ENCODE measurements at regions not wholly inside any gene's neighbourhood (a gene's known extent, or its start where the extent isn't known, plus 50 kb on each side); places are given as distances from the start of the nearest gene placed in this dataset.

DNA sequence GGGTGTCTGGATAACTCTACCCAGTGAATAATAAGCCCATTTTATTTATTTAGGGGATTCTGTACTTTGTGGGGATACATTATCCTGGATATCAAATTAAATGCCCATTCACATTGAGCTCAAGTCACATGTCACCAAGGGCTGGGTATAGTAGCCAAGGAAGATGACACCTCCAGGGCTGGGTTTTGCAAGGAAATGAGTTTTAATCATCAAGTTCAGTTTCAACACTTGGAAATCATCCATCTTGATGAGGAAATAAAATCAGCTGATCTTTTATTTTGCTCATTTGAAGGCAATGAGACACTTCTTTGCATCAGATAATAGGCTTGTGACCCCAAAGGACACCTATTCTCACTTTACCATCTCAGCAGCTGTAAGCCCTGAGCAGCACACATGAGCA lies 80.0 kb upstream of the TNR start:
- H3K27me3 ChIP-seq: no peaks in the 10 kb centered on the region
- H3K4me3 ChIP-seq: no peak overlapping the region
- intact Hi-C loops (cut with DNase I): no loop called here
- H3K27ac ChIP-seq: no peak overlapping the region
- TF ChIP-seq POLR2A (IDR thresholded peaks at IDR 0.05): no peak
- TF ChIP-seq, protein P1, sequence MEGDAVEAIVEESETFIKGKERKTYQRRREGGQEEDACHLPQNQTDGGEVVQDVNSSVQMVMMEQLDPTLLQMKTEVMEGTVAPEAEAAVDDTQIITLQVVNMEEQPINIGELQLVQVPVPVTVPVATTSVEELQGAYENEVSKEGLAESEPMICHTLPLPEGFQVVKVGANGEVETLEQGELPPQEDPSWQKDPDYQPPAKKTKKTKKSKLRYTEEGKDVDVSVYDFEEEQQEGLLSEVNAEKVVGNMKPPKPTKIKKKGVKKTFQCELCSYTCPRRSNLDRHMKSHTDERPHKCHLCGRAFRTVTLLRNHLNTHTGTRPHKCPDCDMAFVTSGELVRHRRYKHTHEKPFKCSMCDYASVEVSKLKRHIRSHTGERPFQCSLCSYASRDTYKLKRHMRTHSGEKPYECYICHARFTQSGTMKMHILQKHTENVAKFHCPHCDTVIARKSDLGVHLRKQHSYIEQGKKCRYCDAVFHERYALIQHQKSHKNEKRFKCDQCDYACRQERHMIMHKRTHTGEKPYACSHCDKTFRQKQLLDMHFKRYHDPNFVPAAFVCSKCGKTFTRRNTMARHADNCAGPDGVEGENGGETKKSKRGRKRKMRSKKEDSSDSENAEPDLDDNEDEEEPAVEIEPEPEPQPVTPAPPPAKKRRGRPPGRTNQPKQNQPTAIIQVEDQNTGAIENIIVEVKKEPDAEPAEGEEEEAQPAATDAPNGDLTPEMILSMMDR (IDR thresholded peaks at IDR 0.05): no peak
- H3K4me1 ChIP-seq: no peaks in the 10 kb centered on the region
- no peaks in the 10 kb centered on the region for H3K36me3 ChIP-seq
- ATAC-seq (peak in 2 of 4 donors; percentile 42 to 47), DNase-seq (no peak)
- H3K9me3 ChIP-seq: no peaks in the 10 kb centered on the region

DNA sequence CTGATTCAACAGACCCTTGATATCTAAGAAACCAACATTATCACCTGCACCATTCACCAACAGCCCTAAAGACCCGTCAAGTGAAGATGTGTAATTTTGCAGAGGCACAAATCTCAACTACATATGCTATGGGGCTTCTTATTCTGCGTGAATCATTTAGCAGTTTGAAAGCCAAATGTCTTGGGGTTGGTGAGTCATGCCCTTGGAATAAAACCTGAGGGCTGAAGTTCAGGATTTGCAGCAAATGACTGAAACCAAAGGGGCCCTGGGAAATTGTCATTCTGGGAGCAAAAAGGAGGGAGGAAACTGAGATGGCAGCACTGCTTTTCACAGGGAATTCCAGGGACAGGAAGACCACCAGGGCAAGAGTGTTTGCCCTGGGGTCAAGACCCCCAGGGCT lies 79.2 kb upstream of the TNR start:
- TF ChIP-seq, protein P1 (IDR thresholded peaks at IDR 0.05): no peak
- TF ChIP-seq POLR2A (IDR thresholded peaks at IDR 0.05): no peak
- H3K36me3 ChIP-seq: no peaks in the 10 kb centered on the region
- H3K9me3 ChIP-seq: no peaks in the 10 kb centered on the region
- DNase-seq (no peak), ATAC-seq (no peak)
- no peak overlapping the region for H3K27ac ChIP-seq
- 69% methylated on average over 2 of the region's 2 CpGs for WGBS (ENCODE audit: insufficient coverage, low coverage, low lambda C conversion rate, missing lambda C conversion rate)
- no peaks in the 10 kb centered on the region for H3K27me3 ChIP-seq
- H3K4me3 ChIP-seq: no peak overlapping the region
- intact Hi-C loops (cut with DNase I): no loop called here
- H3K4me1 ChIP-seq: no peaks in the 10 kb centered on the region

DNA sequence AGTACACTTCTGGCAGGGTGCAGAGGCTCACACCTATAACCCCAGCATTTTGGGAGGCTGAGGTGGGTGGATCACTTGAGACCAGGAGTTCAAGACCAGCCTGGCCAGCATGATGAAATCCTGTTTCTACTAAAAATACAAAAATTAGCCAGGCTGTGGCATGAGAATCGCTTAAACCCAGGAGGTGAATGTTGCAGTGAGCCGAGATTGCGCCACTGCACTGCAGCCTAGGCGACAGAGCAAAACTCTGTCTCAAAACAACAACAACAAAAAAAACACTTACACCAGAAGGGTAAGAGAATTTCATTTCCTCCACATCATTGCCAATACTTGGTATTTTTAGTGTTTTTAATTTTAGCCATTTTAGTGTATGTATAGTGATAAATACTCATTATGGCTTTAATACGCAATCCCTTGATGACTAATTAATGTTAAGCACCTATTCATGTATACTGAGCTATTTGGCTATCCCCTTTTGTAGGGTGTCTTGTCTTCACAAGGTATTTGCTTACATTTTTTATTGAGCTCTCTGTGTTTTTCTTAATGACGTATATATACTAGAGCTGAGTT lies 77.1 kb upstream of the TNR start:
- no peak overlapping the region for H3K4me3 ChIP-seq
- no peaks in the 10 kb centered on the region for H3K27me3 ChIP-seq
- no peaks in the 10 kb centered on the region for H3K36me3 ChIP-seq
- WGBS (ENCODE audit: insufficient coverage, low coverage, low lambda C conversion rate, missing lambda C conversion rate): 79% methylated on average over 6 of the region's 6 CpGs
- H3K4me1 ChIP-seq: no peaks in the 10 kb centered on the region
- DNase-seq (no peak), ATAC-seq (no peak)
- intact Hi-C loops (cut with DNase I): no loop called here
- H3K27ac ChIP-seq: no peak overlapping the region
- no peak for TF ChIP-seq POLR2A (IDR thresholded peaks at IDR 0.05)
- TF ChIP-seq, protein P1 (IDR thresholded peaks at IDR 0.05): no peak
- no peaks in the 10 kb centered on the region for H3K9me3 ChIP-seq

DNA sequence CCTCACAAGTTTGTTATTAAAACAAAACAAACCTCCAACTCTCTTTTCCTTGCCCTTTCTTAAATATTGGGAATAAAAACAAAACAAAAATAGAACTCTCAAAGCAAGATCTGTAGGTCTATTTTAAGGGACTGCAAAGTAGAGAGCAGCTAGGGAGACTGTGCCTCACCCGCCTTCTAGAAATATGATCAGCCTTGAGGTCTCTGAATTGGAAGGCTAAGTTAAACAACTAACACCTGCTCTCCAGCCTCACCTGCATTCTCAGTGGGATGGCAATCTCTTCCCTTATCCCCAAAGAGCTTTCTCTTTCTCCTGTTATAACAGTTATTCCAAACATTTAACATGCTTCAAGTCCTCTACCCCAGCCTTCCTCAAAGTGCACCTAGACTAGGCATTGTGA lies 75.5 kb upstream of the TNR start:
- H3K4me3 ChIP-seq: no peak overlapping the region
- DNase-seq: no peak
- H3K27ac ChIP-seq: no peak overlapping the region
- TF ChIP-seq, protein P1 (IDR thresholded peaks at IDR 0.05): no peak
- no peak for ATAC-seq
- H3K4me1 ChIP-seq: no peaks in the 10 kb centered on the region
- 83% methylated on average over 1 of the region's 1 CpG for WGBS (ENCODE audit: insufficient coverage, low coverage, low lambda C conversion rate, missing lambda C conversion rate)
- H3K9me3 ChIP-seq: no peaks in the 10 kb centered on the region
- intact Hi-C loops (cut with DNase I): no loop called here
- no peaks in the 10 kb centered on the region for H3K36me3 ChIP-seq
- H3K27me3 ChIP-seq: no peaks in the 10 kb centered on the region

DNA sequence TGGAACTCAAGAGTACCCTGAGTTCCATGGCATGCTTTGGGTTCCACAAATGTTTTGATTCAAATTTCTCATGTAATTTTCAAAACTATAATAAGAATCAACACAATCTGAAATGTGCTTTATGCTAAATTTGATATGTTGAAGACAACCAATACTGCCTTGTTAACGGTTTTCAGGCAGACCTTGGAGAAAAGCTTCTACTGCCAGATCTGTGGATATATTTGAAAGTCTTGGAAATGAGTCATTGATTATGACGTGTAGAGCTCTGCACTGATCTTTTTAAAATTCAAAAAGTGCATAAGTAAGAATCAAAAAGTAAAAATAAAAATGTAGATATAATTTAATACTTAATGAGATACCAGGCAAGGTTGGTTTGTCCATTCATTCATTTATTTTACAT lies 74.0 kb upstream of the TNR start:
- Histone ChIP-seq H3K36me3 (no peaks in the 10 kb centered on the region), H3K4me3 (no peak overlapping the region), H3K27me3 (no peaks in the 10 kb centered on the region), H3K27ac (no peak overlapping the region), H3K4me1 (no peaks in the 10 kb centered on the region), H3K9me3 (no peaks in the 10 kb centered on the region)
- WGBS (ENCODE audit: insufficient coverage, low coverage, low lambda C conversion rate, missing lambda C conversion rate): 37% methylated on average over 2 of the region's 2 CpGs
- ATAC-seq (no peak), DNase-seq (no peak)
- no peak for TF ChIP-seq POLR2A (IDR thresholded peaks at IDR 0.05)
- TF ChIP-seq, protein P1 (IDR thresholded peaks at IDR 0.05): no peak
- intact Hi-C loops (cut with DNase I): no loop called here
